GM21723 (cell line): ENCODE measurements at regions not wholly inside any gene's neighbourhood (a gene's known extent, or its start where the extent isn't known, plus 50 kb on each side); places are given as distances from the start of the nearest gene placed in this dataset.
"Not testable (repeated sequence)": the region's sequence is repeated elsewhere in the genome, so short reads cannot be mapped to it uniquely, and the experiment has no call there.

Experiments
- ATAC-seq: cut with Tn5 transposase; IDR thresholded peaks from one replicate; pipeline ENCODE4 v1.9.1; 2021; ENCODE audit warnings: mild to moderate bottlenecking, moderate library complexity; ENCODE audit not compliant: unreplicated experiment

DNA sequence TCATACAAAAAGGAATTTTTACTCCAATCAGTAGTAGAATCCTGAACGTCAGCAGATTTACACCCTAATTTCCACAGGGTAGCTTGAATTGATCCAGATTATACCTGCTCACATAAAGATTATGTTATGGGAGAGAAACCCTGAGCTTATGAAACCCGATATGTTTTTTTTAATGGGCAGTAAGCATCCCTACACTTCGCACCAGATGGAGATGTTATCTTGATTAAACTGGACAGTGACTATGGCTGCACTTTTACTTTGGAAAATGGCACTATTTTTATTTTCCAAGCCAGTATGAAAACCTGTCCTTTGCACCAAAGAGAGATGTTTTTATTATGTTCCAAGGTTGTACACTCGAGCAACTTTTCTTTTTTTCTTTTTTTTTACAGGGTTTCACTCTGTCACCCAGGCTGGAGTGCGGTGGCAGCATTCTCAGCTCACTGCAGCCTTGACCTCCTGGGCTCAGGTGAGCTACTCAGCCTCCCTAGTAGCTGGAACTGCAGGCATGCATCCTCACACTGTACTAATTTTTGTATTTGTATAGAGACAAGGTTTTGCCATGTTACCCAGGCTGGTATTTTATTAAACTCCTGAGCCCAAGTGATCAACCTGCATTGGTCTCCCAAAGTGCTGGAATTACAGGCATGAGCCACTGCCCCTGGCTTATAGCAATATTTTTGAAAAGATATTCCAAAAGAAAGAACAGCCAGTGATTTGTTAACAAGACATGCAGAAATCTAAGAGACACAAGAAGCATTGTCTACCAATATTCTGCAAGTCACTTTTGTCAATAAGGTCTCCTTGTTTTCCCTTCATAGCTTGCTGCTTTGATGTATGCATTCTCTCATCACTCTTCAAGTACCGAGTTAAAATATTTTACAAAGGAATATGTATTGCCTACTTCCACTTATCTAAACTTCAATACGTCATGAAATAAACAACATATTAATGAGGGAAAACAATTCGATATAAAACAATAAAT, 1412.6 kb downstream of the ZPLD1 start:
- no peak for ATAC-seq

DNA sequence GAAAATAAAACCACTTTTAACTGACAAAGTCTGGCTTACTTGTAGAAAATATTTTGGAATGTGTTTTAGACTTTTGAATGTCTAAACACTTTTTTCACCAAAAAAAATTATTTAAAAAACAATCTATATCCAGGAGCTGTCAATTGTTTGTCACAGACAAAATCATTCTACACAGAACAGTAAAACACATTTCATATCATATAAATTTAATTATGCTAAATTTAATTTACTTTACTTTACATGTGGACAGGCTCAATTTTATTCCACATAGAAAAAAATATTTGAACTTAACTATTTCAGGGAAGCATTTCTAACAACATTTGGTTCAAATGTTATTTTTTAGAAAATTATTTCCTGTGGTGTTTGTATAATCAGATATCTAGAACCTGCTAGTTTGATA, 1417.0 kb downstream of the ZPLD1 start:
- no peak for ATAC-seq

DNA sequence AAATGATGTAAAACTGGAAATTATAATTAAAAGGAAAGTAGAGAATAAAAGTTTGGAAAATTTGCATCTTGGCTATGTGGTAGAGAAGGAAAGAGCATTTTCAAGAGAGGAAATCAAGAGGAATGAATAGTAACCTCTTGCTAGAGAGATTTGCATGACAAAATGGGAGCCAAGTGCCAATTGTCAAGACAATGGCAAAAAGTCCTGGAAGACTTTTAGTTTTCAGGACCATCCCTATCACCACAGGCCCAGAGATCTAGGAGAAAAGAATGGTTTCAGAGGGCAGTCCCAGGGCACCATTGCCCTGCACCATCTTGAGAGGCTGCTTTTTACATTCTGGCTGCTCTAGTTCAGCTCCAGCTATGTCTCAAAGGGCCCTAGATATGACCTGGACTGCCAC, 1427.6 kb downstream of the ZPLD1 start:
- ATAC-seq, result no peak

DNA sequence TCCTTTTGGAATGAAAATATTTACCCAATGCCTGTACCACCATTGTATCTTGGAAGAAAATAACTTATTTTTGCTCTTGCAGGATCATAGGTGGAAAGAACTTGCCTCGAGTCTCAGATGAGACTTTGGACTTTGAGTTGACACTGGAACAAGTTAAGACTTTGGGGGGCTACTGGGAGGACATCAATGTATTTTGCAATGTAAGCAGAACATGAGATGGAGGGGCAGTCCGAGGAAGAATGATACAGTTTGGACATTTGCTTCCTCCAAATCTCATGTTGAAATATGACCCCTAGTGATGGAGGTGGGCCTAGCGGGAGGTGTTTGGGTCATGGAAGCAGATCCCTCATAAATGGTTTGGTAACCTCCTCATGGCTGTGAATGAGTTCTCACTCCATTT, 1428.6 kb downstream of the ZPLD1 start:
- no peak for ATAC-seq

DNA sequence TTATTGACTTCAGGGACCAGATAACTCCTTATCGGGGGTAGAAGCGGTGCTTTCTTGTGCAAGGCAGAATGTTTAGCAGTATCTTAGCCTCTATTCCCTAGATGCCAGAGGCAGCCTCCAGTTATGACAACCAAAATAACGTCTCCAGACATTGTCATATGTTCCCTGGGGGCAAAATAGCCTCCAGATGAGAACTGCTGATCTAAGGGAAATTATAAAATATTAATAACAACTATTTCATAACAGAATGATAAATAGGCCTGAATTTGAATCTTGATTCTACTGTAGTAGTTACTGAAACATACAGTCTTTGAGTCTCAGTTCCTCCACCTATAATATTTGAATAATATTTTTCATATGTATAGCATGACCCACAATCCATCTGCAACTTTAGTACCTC, 1431.3 kb downstream of the ZPLD1 start:
- ATAC-seq, result no peak

DNA sequence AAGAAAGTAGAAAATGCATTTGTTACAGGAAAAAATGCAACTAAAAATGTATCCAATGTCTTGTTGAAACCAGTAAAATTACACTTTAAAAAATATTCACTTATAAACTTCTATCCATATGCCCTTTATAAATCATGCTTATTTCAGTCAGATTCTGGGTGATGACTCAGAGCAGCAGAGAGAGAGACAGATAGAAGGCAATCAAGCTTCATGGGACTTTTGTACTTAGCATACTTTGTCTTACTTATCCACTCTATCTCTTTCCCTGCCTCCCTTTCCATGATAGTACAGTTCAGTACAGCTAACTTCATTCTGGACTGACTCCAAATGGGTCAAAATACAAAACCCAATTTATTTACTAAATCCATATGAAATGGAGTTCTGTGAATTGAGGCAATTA, 1438.2 kb downstream of the ZPLD1 start:
- ATAC-seq, result no peak

DNA sequence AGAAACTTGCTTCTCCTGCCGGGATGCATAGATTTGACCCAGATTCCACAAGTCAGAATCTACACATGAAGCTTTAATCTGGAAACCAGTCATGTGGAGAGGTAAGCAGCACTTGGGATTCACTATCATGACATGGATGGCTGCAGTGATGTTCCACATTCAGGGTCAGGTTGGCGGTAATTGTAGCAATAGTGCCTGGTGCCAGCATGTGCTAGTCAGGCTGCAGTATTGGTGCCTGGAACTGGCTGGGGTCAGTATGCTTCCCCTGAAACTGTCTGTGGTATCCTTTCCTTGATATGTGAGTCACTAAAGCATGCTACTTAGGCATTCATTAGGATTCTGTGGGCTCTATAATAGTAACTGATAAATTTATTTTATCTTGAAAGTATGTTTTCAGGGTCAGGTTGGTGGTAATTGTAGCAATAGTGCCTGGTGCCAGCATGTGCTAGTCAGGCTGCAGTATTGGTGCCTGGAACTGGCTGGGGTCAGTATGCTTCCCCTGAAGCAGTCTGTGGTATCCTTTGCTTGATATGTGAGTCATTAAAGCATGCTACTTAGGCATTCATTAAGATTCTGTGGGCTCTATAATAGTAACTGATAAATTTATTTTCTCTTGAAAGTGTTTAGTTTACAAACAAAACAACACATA, 1439.2 kb downstream of the ZPLD1 start:
- ATAC-seq, result no peak

DNA sequence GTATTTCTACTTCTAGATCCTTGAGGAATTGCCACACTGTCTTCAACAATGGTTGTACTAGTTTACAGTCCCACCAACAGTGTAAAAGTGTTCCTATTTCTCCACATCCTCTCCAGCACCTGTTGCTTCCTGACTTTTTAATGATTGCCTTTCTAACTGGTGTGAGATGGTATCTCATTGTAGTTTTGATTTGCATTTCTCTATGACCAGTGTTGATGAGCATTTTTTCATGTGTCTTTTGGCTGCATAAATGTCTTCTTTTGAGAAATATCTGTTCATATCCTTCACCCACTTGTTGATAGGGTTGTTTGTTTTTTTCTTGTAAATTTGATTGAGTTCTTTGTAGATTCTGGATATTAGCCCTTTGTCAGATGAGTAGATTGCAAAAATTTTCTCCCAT, 1447.0 kb downstream of the ZPLD1 start:
- not testable (repeated sequence) for ATAC-seq

DNA sequence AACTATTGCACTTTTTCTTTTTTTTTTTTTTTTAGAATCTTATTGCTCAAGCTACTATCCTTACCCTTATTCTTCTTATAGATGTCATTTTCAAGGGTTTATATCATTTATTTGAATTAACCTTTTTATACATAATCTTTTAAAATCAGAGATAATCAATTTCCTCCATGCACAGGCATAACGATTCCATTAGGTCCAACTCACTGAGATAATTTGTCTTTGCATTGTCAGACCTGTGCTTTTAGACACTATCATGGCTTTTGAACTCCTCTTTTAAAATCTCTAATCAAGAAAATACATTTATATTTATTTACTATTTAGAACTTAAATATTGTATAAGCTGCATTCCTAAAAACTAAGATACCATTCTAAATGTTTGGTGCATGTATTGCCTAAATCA, 1454.9 kb downstream of the ZPLD1 start:
- no peak for ATAC-seq

DNA sequence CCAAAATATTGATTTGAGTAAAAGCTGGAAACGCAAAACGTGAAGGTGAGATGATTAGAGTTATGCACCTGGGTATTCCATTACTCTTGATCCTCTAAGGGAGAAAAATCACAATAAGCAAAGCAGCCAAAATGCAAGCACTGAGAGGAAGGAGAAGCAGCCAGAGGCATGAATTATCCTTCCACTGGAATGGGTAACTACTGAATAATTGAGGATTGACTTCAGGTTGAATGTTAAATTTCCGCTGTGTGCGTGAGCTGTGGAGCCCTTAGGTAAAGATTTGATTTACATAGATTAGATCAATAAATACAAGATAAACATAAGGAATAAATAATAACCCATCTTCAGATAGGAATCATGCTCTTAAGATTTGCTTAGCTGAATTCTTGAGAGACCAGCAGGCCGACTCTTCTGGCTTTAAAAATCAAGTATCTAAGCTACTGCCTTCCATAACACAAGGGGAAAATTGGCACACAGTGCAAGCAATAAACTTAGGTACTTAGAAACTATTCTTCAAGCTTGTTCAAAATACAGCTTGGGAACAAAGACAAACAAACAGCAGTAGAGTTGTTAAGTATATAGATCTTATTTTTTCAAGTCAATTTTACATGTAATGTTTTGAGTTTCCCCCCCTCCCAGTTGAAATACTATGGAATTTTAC, 1459.5 kb downstream of the ZPLD1 start:
- no peak for ATAC-seq

DNA sequence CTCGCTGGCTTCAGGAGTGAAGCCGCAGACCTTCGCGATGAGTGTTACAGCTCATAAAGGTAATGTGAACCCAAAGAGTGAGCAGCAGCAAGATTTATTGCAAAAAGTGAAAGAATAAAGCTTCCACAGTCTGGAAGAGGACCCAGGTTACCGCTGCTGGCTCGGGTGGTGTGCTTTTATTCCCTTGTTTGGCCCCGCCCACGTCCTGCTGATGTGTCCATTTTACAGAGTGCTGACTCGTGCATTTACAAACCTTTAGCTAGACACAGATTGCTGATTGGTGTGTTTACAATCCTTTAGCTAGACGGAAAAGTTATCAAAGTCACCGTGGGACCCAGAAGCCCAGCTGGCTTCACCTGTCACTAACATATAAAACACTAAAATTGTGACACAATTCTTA, 1464.5 kb downstream of the ZPLD1 start:
- ATAC-seq, result no peak

DNA sequence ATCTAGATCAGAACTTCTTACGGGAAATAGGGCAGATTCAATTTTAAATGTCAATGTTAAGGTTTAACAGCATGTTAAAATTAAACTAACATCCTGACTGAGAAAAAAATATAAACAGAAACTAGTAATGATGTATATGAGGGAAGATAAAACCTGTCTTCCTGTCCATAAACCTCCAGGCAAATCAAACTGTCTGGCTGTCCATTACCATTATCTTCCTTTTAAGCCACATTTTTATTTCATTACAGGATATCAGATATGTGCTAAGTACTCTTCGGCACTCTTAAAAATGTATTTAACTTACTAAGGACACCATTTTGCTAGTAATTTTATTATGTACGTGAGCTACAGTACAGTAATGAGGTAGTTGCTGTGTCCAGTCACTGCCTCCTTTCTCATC, 1461.7 kb upstream of the ALCAM start:
- no peak for ATAC-seq

DNA sequence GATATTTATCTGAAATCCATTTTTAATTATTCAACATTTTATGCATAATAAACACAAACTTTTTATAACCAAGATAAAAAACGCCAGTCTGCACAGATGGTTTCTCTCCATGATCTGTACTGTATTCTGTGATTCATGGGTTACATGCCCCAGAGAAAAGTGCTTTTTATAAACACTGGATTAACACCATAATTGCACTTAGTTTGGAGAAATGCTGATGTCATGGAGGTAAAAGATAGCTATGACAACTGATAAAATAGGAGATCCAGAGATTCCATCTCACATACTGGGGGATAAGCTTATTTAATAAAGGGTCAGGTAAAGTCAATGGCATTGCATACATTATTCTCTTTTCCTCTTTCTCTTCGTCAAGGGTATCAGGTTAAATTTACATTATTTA, 1460.4 kb upstream of the ALCAM start:
- no peak for ATAC-seq

DNA sequence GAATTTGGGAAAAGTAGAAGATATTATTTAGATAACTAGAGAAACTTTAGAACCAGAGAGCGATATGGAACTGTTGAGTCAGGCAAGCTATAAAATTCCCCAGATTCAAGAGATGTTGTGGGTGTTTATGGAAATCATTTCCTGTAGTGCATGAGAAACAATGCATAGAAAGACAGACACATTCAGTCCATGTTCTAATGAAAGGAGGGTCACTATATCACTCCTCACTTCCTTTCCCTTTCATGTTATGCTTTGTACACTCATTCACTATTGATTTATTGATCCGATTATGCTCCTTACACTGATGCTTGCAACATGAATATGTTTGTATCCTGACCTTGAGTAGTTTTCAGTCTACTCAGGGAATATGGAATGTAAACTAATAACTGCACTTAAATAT, 1459.9 kb upstream of the ALCAM start:
- no peak for ATAC-seq

DNA sequence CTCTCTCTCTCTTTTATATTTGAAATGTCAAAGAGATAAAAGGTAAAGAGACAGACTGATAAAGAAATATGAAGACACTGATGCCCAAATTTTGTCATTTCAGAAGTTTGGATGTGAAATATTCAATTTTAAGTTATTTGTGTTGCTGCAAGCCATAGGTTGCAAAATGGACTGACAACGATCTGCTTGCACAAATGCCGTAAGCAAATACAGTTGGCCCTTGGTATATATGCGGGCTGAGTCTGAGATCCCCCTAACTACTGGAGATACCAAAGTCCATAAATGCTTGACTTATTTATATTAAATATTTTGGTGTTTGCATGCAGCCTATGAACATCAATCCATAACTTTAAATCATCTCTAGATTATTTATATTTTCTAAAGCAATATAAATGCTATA, 1459.1 kb upstream of the ALCAM start:
- no peak for ATAC-seq

DNA sequence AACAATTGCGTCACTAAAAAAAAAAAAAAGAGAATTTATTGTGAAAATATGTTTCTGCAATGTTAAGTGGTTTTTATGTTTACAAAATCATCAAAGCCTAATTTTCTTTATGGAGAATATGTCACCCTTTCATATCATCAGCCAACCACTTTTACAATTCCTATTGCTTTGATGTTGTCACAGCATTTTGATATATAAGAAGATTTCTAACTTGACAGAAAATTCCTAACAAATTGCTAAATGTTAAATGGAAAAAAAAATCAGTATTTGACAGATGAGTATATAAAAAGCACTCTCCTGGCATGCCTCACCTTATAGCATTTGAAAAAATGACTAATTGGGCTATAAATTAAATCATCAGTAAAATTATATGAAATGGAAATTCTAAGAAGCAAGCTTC, 1457.3 kb upstream of the ALCAM start:
- no peak for ATAC-seq

DNA sequence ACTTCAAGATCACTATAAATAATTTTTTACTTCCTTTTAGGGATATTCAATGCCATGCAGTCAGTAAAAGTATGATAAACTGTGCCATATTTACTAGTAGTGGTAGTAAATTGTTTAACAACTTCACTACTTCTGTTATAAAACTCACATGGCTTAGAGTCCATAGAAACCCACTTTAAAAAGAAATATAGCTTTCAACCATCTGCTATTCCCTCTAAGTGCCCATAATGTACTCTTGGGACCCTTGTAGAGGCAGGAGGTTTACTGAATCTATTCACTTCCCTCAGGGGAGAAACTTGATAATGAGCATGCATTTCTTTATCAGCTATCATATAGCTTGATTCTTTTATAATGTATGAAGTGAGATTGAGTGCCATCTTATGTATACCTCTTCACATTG, 1448.4 kb upstream of the ALCAM start:
- ATAC-seq, result no peak

DNA sequence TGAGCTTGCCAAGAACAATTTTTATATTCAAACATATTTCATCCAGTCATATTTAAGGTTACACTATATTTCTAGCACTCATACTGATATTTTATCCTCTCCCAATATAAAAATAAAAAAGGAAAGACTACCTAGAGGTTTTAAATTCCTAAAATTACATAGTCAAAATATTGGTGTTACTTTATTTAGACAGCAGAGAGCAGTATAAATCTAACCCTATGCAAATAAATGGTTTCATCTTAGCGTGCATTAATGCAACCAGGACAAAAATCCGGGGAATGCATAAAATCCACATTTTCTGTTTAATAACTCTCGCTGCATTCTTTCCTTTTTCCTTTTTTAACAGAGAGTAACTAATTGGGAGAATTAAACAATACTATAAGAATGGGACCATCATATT, 1447.4 kb upstream of the ALCAM start:
- ATAC-seq, result no peak

DNA sequence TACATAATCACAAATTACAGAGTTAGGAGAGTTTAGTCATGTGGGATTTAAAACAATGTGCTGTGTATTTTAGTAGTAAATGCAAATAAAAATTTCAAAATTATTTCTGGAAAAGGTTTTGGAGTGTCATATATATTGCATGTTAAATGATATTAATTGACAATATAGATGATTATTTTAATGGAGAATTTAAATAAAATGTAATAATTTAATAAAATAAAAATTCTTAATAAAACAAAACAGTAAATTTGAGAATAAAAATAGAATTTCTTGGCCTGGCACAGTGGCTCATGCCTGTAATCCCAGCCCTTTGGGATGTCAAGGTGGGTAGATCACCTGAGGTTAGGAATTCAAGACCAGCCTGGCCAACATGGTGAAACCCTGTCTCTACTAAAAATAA, 1442.8 kb upstream of the ALCAM start:
- ATAC-seq, result no peak

DNA sequence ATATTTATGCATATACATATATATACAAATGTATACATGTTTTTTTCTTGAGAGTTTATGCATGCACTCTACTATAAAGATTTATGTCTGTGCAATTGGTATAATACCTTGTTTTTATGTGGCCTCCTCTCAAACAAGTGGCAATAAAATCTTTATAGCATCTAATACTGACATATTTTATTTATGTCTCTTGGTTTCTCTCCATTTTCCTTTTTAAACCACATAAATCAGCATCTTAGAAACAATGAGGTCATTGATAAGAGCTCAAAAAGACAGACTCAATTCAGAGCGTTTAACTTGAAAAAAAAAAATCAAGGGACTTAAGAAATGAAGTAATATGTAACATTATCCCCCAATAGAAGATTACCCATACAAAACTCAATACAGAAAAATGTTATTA, 1442.2 kb upstream of the ALCAM start:
- no peak for ATAC-seq

DNA sequence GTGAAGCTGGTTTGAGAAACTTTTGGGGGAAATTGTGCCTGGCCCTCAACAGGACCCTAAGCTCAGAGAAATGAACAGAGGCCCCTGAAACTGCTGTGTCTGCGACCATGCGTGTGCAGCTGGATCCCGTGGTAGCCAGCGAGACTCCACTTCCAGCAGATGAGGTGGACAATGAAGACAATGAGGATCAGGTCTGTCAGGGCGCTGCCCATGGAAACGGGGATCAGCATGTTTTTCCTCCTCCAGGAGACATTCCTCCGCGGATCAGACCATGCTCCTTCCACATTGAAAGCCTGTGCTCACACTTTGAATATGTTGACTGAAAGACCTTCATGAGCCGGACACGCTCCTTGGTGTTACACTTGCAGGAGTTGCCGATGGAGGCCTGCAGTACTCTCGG, 1439.8 kb upstream of the ALCAM start:
- ATAC-seq, result no peak

DNA sequence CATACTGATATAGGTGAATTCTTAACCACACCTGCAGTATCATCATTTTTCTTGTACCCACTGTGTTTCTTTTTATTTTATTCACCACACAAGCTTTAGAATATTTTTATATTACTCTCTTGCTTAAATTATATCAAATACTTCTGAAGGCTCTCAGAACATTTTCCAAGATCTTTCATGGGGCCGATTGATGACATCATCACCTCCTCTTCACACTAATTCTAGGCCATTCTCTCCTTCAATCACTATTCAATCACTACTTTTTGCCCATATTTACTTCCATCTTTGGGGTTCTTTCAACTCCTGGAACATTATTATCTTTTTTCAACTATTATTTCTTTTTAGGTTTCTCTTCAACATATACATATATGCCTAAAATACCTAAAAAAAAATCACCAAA, 1438.8 kb upstream of the ALCAM start:
- no peak for ATAC-seq
